Keratinocyte (primary cell): ENCODE measurements at regions not wholly inside any gene's neighbourhood (a gene's known extent, or its start where the extent isn't known, plus 50 kb on each side); places are given as distances from the start of the nearest gene placed in this dataset.
"Not testable (repeated sequence)": the region's sequence is repeated elsewhere in the genome, so short reads cannot be mapped to it uniquely, and the experiment has no call there.

Experiments used
- DNase-seq: peaks from one replicate; pipeline ENCODE4 v3.0.0-alpha.2; 2011; ENCODE audit warnings: low read depth, missing footprints, low spot score
- FAIRE-seq: peaks from 2 replicates; lab custom pipeline; 2011; peaks lifted over from hg19 to GRCh38; lab: Jason Lieb, UNC
- H2AFZ ChIP-seq: 2 replicates; pipeline ENCODE4 v1.6.0; 2012; ENCODE audit warnings: low read length, control low read depth, inconsistent platforms; ENCODE audit not compliant: control insufficient read depth
- H3K27ac ChIP-seq: 2 replicates; pipeline ENCODE4 v1.5.1; 2011; ENCODE audit warnings: low read length; ENCODE audit not compliant: control insufficient read depth, insufficient read depth
- H3K27me3 ChIP-seq: 3 replicates; pipeline ENCODE4 v1.6.0; 2011; ENCODE audit warnings: low read length; ENCODE audit not compliant: control insufficient read depth, insufficient read depth; ENCODE audit errors: extremely low read depth
- H3K36me3 ChIP-seq, 2 experiments: 2 replicates in 1 of 2; 3 replicates in 1 of 2; pipeline ENCODE4 v1.5.1; 2011; ENCODE audit warnings: low read length in 2 of 2, mild to moderate bottlenecking in 1 of 2; ENCODE audit not compliant: control insufficient read depth in 2 of 2, insufficient read depth in 2 of 2; ENCODE audit errors: extremely low read depth in 1 of 2
- H3K4me1 ChIP-seq: 3 replicates; pipeline ENCODE4 v1.5.1; 2011; ENCODE audit warnings: low read length; ENCODE audit not compliant: control insufficient read depth, insufficient read depth; ENCODE audit errors: extremely low read depth
- H3K4me2 ChIP-seq: 3 replicates; pipeline ENCODE4 v1.6.0; 2011; ENCODE audit warnings: low read depth, low read length; ENCODE audit not compliant: control insufficient read depth, insufficient read depth; ENCODE audit errors: extremely low read depth
- H3K4me3 ChIP-seq, 3 experiments: fragments of 200-600 bp in 1 of 3; sonication (generic) in 1 of 3; 2 replicates in 2 of 3; 3 replicates in 1 of 3; pipeline ENCODE4 v1.5.1; 2011 to 2016; ENCODE audit warnings: low read length in 3 of 3, mild to moderate bottlenecking in 3 of 3, control low read depth in 2 of 3, inconsistent platforms in 1 of 3, low read depth in 1 of 3, mixed read lengths in 1 of 3, mixed run types in 1 of 3, moderate library complexity in 1 of 3; ENCODE audit not compliant: control insufficient read depth in 2 of 3, insufficient read depth in 2 of 3; ENCODE audit errors: extremely low read depth in 1 of 3
- H3K79me2 ChIP-seq: 2 replicates; pipeline ENCODE4 v1.6.0; 2012; ENCODE audit warnings: low read length; ENCODE audit not compliant: control insufficient read depth, insufficient read depth
- H3K9ac ChIP-seq: 3 replicates; pipeline ENCODE4 v1.6.0; 2011; ENCODE audit warnings: low read length; ENCODE audit not compliant: control insufficient read depth, insufficient read depth; ENCODE audit errors: extremely low read depth
- H3K9me1 ChIP-seq: 3 replicates; pipeline ENCODE4 v1.6.0; 2011; ENCODE audit warnings: low read length; ENCODE audit not compliant: control insufficient read depth, insufficient read depth; ENCODE audit errors: extremely low read depth
- H3K9me3 ChIP-seq: 2 replicates; pipeline ENCODE4 v1.5.1; 2012; ENCODE audit warnings: low read depth, low read length; ENCODE audit not compliant: control insufficient read depth
- H4K20me1 ChIP-seq: 3 replicates; pipeline ENCODE4 v1.6.0; 2011; ENCODE audit warnings: low read length; ENCODE audit not compliant: control insufficient read depth, insufficient read depth; ENCODE audit errors: extremely low read depth
- CTCF ChIP-seq, 3 experiments: IDR thresholded peaks in 1 of 3; conservative IDR thresholded peaks in 1 of 3; optimal IDR thresholded peaks in 1 of 3; 2 replicates in 2 of 3; 3 replicates in 1 of 3; pipeline versions ENCODE3 to v1.5.1; 2011; ENCODE audit warnings: low read length in 3 of 3, mild to moderate bottlenecking in 3 of 3, moderate library complexity in 2 of 3, control low read depth in 1 of 3, inconsistent platforms in 1 of 3; ENCODE audit not compliant: insufficient read depth in 2 of 3; ENCODE audit errors: extremely low read depth in 1 of 3
- EZH2 ChIP-seq: IDR thresholded peaks from one replicate; pipeline ENCODE4 v1.6.1; 2012; ENCODE audit warnings: inconsistent platforms, mild to moderate bottlenecking, low read length, moderate library complexity
- dilution Hi-C: fragments of 300-500 bp; cut with MboI; formaldehyde crosslinking; loops from one replicate; pipeline ENCODE4 v1.7.0; 2020; ENCODE audit warnings: low sequenced_read_pairs; ENCODE audit not compliant: extremely low pct_ligation_motif_present

DNA sequence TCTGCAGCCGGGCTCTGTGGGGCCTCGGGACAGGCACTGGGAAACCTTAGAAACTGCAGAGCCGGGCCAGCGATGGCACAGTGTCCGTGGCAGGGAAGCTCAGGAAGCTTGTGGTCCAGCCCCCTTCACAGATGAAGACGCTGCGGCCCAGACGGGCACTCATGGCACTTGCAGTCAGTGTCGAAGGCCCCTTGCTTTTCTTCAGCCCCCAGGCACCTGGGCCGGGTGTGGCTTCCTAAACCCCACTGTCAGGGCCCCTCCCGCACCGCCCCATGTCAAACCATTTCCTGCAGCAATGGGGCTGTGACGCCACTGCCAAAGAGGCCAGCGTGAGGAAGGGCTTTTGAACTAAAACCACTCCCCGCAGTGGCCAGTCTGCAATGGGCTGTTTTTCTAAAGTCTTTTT is 164.0 kb downstream of the LAT start:
- H3K9ac ChIP-seq = no peak overlapping the region
- DNase-seq = no peak
- no peaks in the 10 kb centered on the region for H3K9me1 ChIP-seq
- no peaks in the 10 kb centered on the region for H3K4me1 ChIP-seq
- H3K27me3 ChIP-seq = no peaks in the 10 kb centered on the region
- H3K9me3 ChIP-seq = no peaks in the 10 kb centered on the region
- no peak overlapping the region for H3K4me2 ChIP-seq
- H4K20me1 ChIP-seq = no peaks in the 10 kb centered on the region
- no peak overlapping the region for H3K27ac ChIP-seq
- H2AFZ ChIP-seq = no peak overlapping the region
- H3K36me3 ChIP-seq = no peaks in the 10 kb centered on the region
- no peak overlapping the region for H3K4me3 ChIP-seq
- TF ChIP-seq EZH2 (no peak), CTCF (optimal IDR thresholded peaks at IDR 0.05 in 1 of 3, IDR thresholded peaks at IDR 0.05 in 1 of 3, conservative IDR thresholded peaks at IDR 0.05 in 1 of 3; ENCODE audit: extremely low read depth in 1 of 3, insufficient read depth in 2 of 3, low read length in 3 of 3) (no peak)
- FAIRE-seq = no peak
- dilution Hi-C loops = no loop called here
- H3K79me2 ChIP-seq = no peaks in the 10 kb centered on the region

- Histone ChIP-seq H3K27ac (no peak overlapping the region), H3K36me3 (no peaks in the 10 kb centered on the region), H3K9ac (no peak overlapping the region), H2AFZ (no peak overlapping the region), H3K4me2 (no peak overlapping the region), H3K4me3 (no peak overlapping the region), H3K9me1 (no peaks in the 10 kb centered on the region), H3K79me2 (no peaks in the 10 kb centered on the region), H4K20me1 (no peaks in the 10 kb centered on the region), H3K4me1 (no peaks in the 10 kb centered on the region), H3K9me3 (no peaks in the 10 kb centered on the region), H3K27me3 (no peaks in the 10 kb centered on the region)
- dilution Hi-C loops = no loop called here
- DNase-seq = no peak
- no peak for FAIRE-seq
- TF ChIP-seq CTCF (optimal IDR thresholded peaks at IDR 0.05 in 1 of 3, IDR thresholded peaks at IDR 0.05 in 1 of 3, conservative IDR thresholded peaks at IDR 0.05 in 1 of 3; ENCODE audit: extremely low read depth in 1 of 3, insufficient read depth in 2 of 3, low read length in 3 of 3) (no peak), EZH2 (no peak)
These were observed 163.4 kb downstream of the LAT start for GRCh38 chr16:29148131-29148691.

- H3K9me3 ChIP-seq, H3K9me1 ChIP-seq, H4K20me1 ChIP-seq, H2AFZ ChIP-seq, H3K36me3 ChIP-seq, H3K27me3 ChIP-seq, H3K79me2 ChIP-seq, H3K4me2 ChIP-seq, DNase-seq, H3K9ac ChIP-seq, H3K27ac ChIP-seq, dilution Hi-C loops, FAIRE-seq, H3K4me1 ChIP-seq, H3K4me3 ChIP-seq: not testable (repeated sequence)
These were observed 162.9 kb downstream of the LAT start for GRCh38 chr16:29147710-29148109.
